ENCODE measurements at regions not wholly inside any gene's neighbourhood (a gene's known extent, or its start where the extent isn't known, plus 50 kb on each side); places are given as distances from the start of the nearest gene placed in this dataset.

GRCh38 chr5:138654281-138654867 lies 79.2 kb upstream of the HSPA9 start:
- peak overlapping the region; percentile 19 to 93 (median 48) for H3K27ac Mint-ChIP-seq

GRCh38 chr5:138653502-138653901 lies 78.3 kb upstream of the HSPA9 start:
- H3K36me3 ChIP-seq (ENCODE audit: insufficient read depth, low read length): no peaks in the 10 kb centered on the region
- POLR2A ChIA-PET (ENCODE audit: partially characterized antibody): interaction anchor here (1.6 to 1.7 kb wide), 2 partner anchors 15 to 99 kb away, joined by 3 to 5 read pairs; no protein-coding TSS in a partner anchor
- Mint-ChIP-seq H3K4me3 (peak overlapping the region in 2 of 8 donors; percentile 3 to 16), H3K4me1 (peaks cover 17 to 35% (median 23%) of the 10 kb centered on the region in 4 donors), H3K36me3 (no peaks in the 10 kb centered on the region), H3K27ac (peak overlapping the region in 1 of 7 donors; percentile 93), H3K9me3 (peaks cover 0 to 4% (median 0%) of the 10 kb centered on the region in 8 donors), H3K27me3 (peaks cover 67 to 73% of the 10 kb centered on the region in 2 donors)
- H3K27ac ChIP-seq (ENCODE audit: low read depth, low read length): no peak overlapping the region
- no peaks in the 10 kb centered on the region for H3K9me3 ChIP-seq (ENCODE audit: control insufficient read depth in 1 of 2, low read length in 2 of 2)
- H3K4me3 ChIP-seq (ENCODE audit: low read length in 2 of 2): no peak overlapping the region
- peaks cover 76% of the 10 kb centered on the region for H3K27me3 ChIP-seq (ENCODE audit: insufficient read depth, low read length)
- CTCF ChIA-PET (ENCODE audit: partially characterized antibody): interaction anchor here (1.3 to 3.3 kb wide), 2 partner anchors 10 to 24 kb away, joined by 3 to 12 read pairs; no protein-coding TSS in a partner anchor
- no peak for DNase-seq
- intact Hi-C loops (cut with micrococcal nuclease): loop anchor here (5.0 kb wide), 1 partner anchor 544 kb away; the partner anchor contains the start of gene SIL1
- peaks cover 26% of the 10 kb centered on the region for H3K4me1 ChIP-seq (ENCODE audit: insufficient read depth, low read length)

More at GRCh38 chr5:138654281-138654867, 79.2 kb upstream of the HSPA9 start:
- peak; percentile 80 to 87 (median 81) for DNase-seq
- H3K4me1 ChIP-seq (ENCODE audit: insufficient read depth, low read length): peaks cover 26% of the 10 kb centered on the region
- H3K36me3 ChIP-seq (ENCODE audit: insufficient read depth, low read length): no peaks in the 10 kb centered on the region
- POLR2A ChIA-PET (ENCODE audit: partially characterized antibody): interaction anchor here (1.3 to 1.7 kb wide), 3 partner anchors 14 to 98 kb away, joined by 3 to 5 read pairs (median 3); no protein-coding TSS in a partner anchor
- peaks cover 79% of the 10 kb centered on the region for H3K27me3 ChIP-seq (ENCODE audit: insufficient read depth, low read length)
- no peak overlapping the region for H3K27ac ChIP-seq (ENCODE audit: low read depth, low read length)
- peak overlapping the region in 6 of 8 donors; percentile 9 to 78 (median 52) for H3K4me3 Mint-ChIP-seq
- peaks cover 63 to 75% of the 10 kb centered on the region in 2 donors for H3K27me3 Mint-ChIP-seq
- H3K9me3 ChIP-seq (ENCODE audit: control insufficient read depth in 1 of 2, low read length in 2 of 2): no peaks in the 10 kb centered on the region
- peaks cover 17 to 35% (median 24%) of the 10 kb centered on the region in 4 donors for H3K4me1 Mint-ChIP-seq
- intact Hi-C loops (cut with micrococcal nuclease): loop anchor here (1.0 to 5.0 kb wide), 3 partner anchors 14 to 543 kb away; partner anchors contain the start of genes HSPA9 and SIL1
- H3K4me3 ChIP-seq (ENCODE audit: low read length in 2 of 2): no peak overlapping the region
- CTCF ChIA-PET (ENCODE audit: partially characterized antibody): interaction anchor here (3.3 kb wide), 1 partner anchor 11 kb away, joined by 12 read pairs; no protein-coding TSS in a partner anchor
- H3K36me3 Mint-ChIP-seq: no peaks in the 10 kb centered on the region
- peaks cover 0 to 4% (median 0%) of the 10 kb centered on the region in 8 donors for H3K9me3 Mint-ChIP-seq

GRCh38 chr5:138651767-138652117 lies 76.5 kb upstream of the HSPA9 start:
- POLR2A ChIA-PET (ENCODE audit: partially characterized antibody): interaction anchor here (1.7 kb wide), 1 partner anchor 17 kb away, joined by 5 read pairs; no protein-coding TSS in a partner anchor
- H3K27ac Mint-ChIP-seq: no peak overlapping the region

GRCh38 chr5:138651058-138651766 lies 76.0 kb upstream of the HSPA9 start:
- Histone ChIP-seq H3K4me3 (ENCODE audit: low read length in 2 of 2) (no peak overlapping the region), H3K27ac (ENCODE audit: low read depth, low read length) (no peak overlapping the region), H3K27me3 (ENCODE audit: insufficient read depth, low read length) (peaks cover 65% of the 10 kb centered on the region), H3K36me3 (ENCODE audit: insufficient read depth, low read length) (no peaks in the 10 kb centered on the region), H3K9me3 (ENCODE audit: control insufficient read depth in 1 of 2, low read length in 2 of 2) (no peaks in the 10 kb centered on the region), H3K4me1 (ENCODE audit: insufficient read depth, low read length) (peaks cover 26% of the 10 kb centered on the region)
- Mint-ChIP-seq H3K4me3 (no peak overlapping the region), H3K4me1 (peaks cover 17 to 34% (median 23%) of the 10 kb centered on the region in 4 donors), H3K27me3 (peaks cover 71 to 77% of the 10 kb centered on the region in 2 donors), H3K27ac (no peak overlapping the region), H3K9me3 (peaks cover 0 to 4% (median 0%) of the 10 kb centered on the region in 8 donors), H3K36me3 (no peaks in the 10 kb centered on the region)
- ChIA-PET POLR2A (ENCODE audit: partially characterized antibody) (no interaction called here), CTCF (ENCODE audit: partially characterized antibody) (interaction anchor here (1.0 to 3.3 kb wide), 4 partner anchors 8 to 123 kb away, joined by 4 to 12 read pairs (median 5); no protein-coding TSS in a partner anchor)
- intact Hi-C loops (cut with micrococcal nuclease): loop anchor here (5.0 kb wide), 1 partner anchor 546 kb away; the partner anchor contains the start of gene SIL1
- no peak for DNase-seq

More at GRCh38 chr5:138651767-138652117, 76.5 kb upstream of the HSPA9 start:
- no peaks in the 10 kb centered on the region for H3K9me3 ChIP-seq (ENCODE audit: control insufficient read depth in 1 of 2, low read length in 2 of 2)
- peaks cover 0 to 4% (median 0%) of the 10 kb centered on the region in 8 donors for H3K9me3 Mint-ChIP-seq
- peaks cover 70 to 78% of the 10 kb centered on the region in 2 donors for H3K27me3 Mint-ChIP-seq
- no peak overlapping the region for H3K4me3 Mint-ChIP-seq
- no peak overlapping the region for H3K27ac ChIP-seq (ENCODE audit: low read depth, low read length)
- peaks cover 17 to 35% (median 23%) of the 10 kb centered on the region in 4 donors for H3K4me1 Mint-ChIP-seq
- no peaks in the 10 kb centered on the region for H3K36me3 Mint-ChIP-seq
- peaks cover 26% of the 10 kb centered on the region for H3K4me1 ChIP-seq (ENCODE audit: insufficient read depth, low read length)
- peaks cover 66% of the 10 kb centered on the region for H3K27me3 ChIP-seq (ENCODE audit: insufficient read depth, low read length)
- no peaks in the 10 kb centered on the region for H3K36me3 ChIP-seq (ENCODE audit: insufficient read depth, low read length)
- CTCF ChIA-PET (ENCODE audit: partially characterized antibody): interaction anchor here (1.3 to 3.3 kb wide), 3 partner anchors 8 to 122 kb away, joined by 4 to 12 read pairs (median 4); no protein-coding TSS in a partner anchor
- no peak for DNase-seq
- intact Hi-C loops (cut with micrococcal nuclease): loop anchor here (5.0 kb wide), 1 partner anchor 546 kb away; the partner anchor contains the start of gene SIL1
- no peak overlapping the region for H3K4me3 ChIP-seq (ENCODE audit: low read length in 2 of 2)

GRCh38 chr5:138650196-138650595 lies 75.0 kb upstream of the HSPA9 start:
- intact Hi-C loops (cut with micrococcal nuclease): loop anchor here (5.0 kb wide), 1 partner anchor 547 kb away; the partner anchor contains the start of gene SIL1
- Histone ChIP-seq H3K27ac (ENCODE audit: low read depth, low read length) (no peak overlapping the region), H3K36me3 (ENCODE audit: insufficient read depth, low read length) (no peaks in the 10 kb centered on the region), H3K4me1 (ENCODE audit: insufficient read depth, low read length) (peaks cover 21% of the 10 kb centered on the region), H3K27me3 (ENCODE audit: insufficient read depth, low read length) (peaks cover 60% of the 10 kb centered on the region), H3K9me3 (ENCODE audit: control insufficient read depth in 1 of 2, low read length in 2 of 2) (no peaks in the 10 kb centered on the region), H3K4me3 (ENCODE audit: low read length in 2 of 2) (no peak overlapping the region)
- Mint-ChIP-seq H3K4me3 (no peak overlapping the region), H3K27ac (no peak overlapping the region), H3K36me3 (no peaks in the 10 kb centered on the region), H3K9me3 (peaks cover 0 to 4% (median 0%) of the 10 kb centered on the region in 8 donors), H3K27me3 (peaks cover 72 to 76% of the 10 kb centered on the region in 2 donors), H3K4me1 (peaks cover 17 to 26% (median 19%) of the 10 kb centered on the region in 4 donors)
- DNase-seq: no peak
- ChIA-PET POLR2A (ENCODE audit: partially characterized antibody) (no interaction called here), CTCF (ENCODE audit: partially characterized antibody) (interaction anchor here (1.0 to 1.6 kb wide), 2 partner anchors 10 to 13 kb away, joined by 6 to 8 read pairs; no protein-coding TSS in a partner anchor)

- no peak overlapping the region for H3K4me3 ChIP-seq (ENCODE audit: low read length in 2 of 2)
- H3K9me3 Mint-ChIP-seq: peaks cover 0 to 4% (median 0%) of the 10 kb centered on the region in 8 donors
- ChIA-PET POLR2A (ENCODE audit: partially characterized antibody) (no interaction called here), CTCF (ENCODE audit: partially characterized antibody) (interaction anchor here (1.0 to 1.6 kb wide), 3 partner anchors 10 to 70 kb away, joined by 3 to 8 read pairs (median 4); no protein-coding TSS in a partner anchor)
- H3K27ac ChIP-seq (ENCODE audit: low read depth, low read length): no peak overlapping the region
- peaks cover 17% of the 10 kb centered on the region for H3K4me1 ChIP-seq (ENCODE audit: insufficient read depth, low read length)
- H3K4me3 Mint-ChIP-seq: no peak overlapping the region
- no peaks in the 10 kb centered on the region for H3K36me3 ChIP-seq (ENCODE audit: insufficient read depth, low read length)
- H3K4me1 Mint-ChIP-seq: peaks cover 16 to 22% (median 17%) of the 10 kb centered on the region in 4 donors
- no peaks in the 10 kb centered on the region for H3K9me3 ChIP-seq (ENCODE audit: control insufficient read depth in 1 of 2, low read length in 2 of 2)
- no peaks in the 10 kb centered on the region for H3K36me3 Mint-ChIP-seq
- no peak for DNase-seq
- H3K27me3 Mint-ChIP-seq: peaks cover 72 to 74% of the 10 kb centered on the region in 2 donors
- peaks cover 60% of the 10 kb centered on the region for H3K27me3 ChIP-seq (ENCODE audit: insufficient read depth, low read length)
- no peak overlapping the region for H3K27ac Mint-ChIP-seq
- intact Hi-C loops (cut with micrococcal nuclease): loop anchor here (5.0 to 10.0 kb wide), 2 partner anchors 105 to 548 kb away; partner anchors contain the start of genes CTNNA1 and SIL1
These were observed 74.6 kb upstream of the HSPA9 start for GRCh38 chr5:138649775-138650174.

All from CD4-positive, alpha-beta memory T cell (primary cell).